Muscle of leg (tissue), 3 donors: ENCODE measurements at regions not wholly inside any gene's neighbourhood (a gene's known extent, or its start where the extent isn't known, plus 50 kb on each side); places are given as distances from the start of the nearest gene placed in this dataset.
"Not testable (repeated sequence)": the region's sequence is repeated elsewhere in the genome, so short reads cannot be mapped to it uniquely, and the experiment has no call there.

Experiments used
- DNase-seq: peaks from one replicate; pipeline ENCODE4 v3.0.0; 2013
- H3K27ac ChIP-seq: one replicate; pipeline ENCODE4 v1.5.1; 2013; ENCODE audit warnings: mild to moderate bottlenecking, low read length, control low read depth
- H3K27me3 ChIP-seq: one replicate; pipeline ENCODE4 v1.6.1; 2013; ENCODE audit warnings: low read length; ENCODE audit not compliant: control insufficient read depth, insufficient read depth
- H3K36me3 ChIP-seq: one replicate; pipeline ENCODE4 v1.6.1; 2013; ENCODE audit warnings: low read length; ENCODE audit not compliant: control insufficient read depth, insufficient read depth
- H3K4me1 ChIP-seq: one replicate; pipeline ENCODE4 v1.6.1; 2013; ENCODE audit warnings: low read length; ENCODE audit not compliant: control insufficient read depth, insufficient read depth
- H3K4me3 ChIP-seq: one replicate; pipeline ENCODE4 v1.5.1; 2013; ENCODE audit warnings: low read length, control low read depth
- H3K9me3 ChIP-seq: replicated peaks from 2 replicates; pipeline ENCODE4 v1.6.1; 2013; ENCODE audit warnings: low read depth, low read length; ENCODE audit not compliant: control insufficient read depth
- WGBS: methylation state at CpG from one replicate; pipeline ENCODE4 v1.1.5; 2013; ENCODE audit warnings: missing lambda C conversion rate; ENCODE audit not compliant: insufficient coverage; 5-methylcytosine and 5-hydroxymethylcytosine counted together

DNA sequence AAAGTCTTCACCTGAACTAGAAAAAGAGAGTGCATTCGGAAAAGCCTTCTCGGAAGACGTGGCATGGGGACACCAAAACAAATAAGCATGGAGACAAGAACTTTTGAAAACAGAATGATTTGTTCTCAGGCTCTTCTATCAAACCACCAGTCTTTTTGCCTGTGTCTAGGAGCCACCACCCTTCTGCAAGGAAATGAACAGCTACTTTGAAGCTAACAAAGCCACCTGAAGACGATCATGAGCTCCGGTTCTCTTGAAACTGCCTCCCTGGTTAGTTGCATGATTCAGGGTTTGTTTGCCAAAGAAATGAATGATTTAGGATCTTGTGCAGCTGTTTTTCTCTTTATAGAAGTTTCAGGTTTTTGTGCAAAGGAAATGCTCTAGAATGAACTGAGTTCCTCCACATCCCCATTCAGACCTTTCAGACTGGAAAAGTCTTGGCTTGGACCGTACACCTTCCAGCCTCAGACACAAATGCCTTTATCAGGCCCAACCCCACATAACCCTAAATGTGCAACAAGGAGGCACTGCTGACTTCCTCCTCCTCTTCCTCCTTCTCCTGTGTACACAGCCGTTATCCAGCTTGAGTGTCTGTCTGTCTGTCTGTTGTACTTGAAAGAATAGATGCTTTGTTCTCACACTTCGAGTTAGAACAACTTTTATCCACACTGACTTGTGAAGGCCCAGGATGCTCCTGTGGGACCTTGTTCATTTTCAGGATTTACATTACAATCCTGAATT, 334.8 kb upstream of the KLF3 start:
- Histone ChIP-seq H3K4me1 (peaks cover 17% of the 10 kb centered on the region), H3K27me3 (no peaks in the 10 kb centered on the region), H3K4me3 (no peak overlapping the region), H3K36me3 (no peaks in the 10 kb centered on the region), H3K9me3 (no peaks in the 10 kb centered on the region), H3K27ac (no peak overlapping the region)
- peak; percentile 69 for DNase-seq
- 0% methylated on average over 1 of the region's 8 CpGs for WGBS

DNA sequence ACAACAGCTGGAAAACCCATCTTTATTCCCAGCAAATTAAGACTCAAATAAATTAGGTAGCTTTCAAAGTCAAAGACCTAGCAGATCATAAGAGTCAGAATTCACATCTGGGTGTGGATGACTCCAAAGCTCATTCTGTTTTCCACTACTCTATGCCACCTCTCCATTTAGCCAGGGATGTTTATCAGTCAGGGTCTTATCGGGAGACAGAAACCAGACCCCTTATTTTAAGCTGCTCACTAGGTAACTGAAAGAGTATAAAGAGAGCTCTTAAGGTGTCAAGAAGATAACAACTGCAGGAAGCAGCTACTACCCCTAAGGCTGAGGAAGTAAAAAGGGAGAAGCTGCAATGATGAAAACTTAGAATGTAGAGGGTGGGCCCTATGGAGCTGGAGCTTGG, 333.7 kb upstream of the KLF3 start:
- no peak for DNase-seq
- Histone ChIP-seq H3K9me3 (no peaks in the 10 kb centered on the region), H3K36me3 (no peaks in the 10 kb centered on the region), H3K27ac (no peak overlapping the region), H3K4me1 (peaks cover 17% of the 10 kb centered on the region), H3K27me3 (no peaks in the 10 kb centered on the region), H3K4me3 (no peak overlapping the region)
- no CpG with 5 or more reads among the region's 1 CpG for WGBS

DNA sequence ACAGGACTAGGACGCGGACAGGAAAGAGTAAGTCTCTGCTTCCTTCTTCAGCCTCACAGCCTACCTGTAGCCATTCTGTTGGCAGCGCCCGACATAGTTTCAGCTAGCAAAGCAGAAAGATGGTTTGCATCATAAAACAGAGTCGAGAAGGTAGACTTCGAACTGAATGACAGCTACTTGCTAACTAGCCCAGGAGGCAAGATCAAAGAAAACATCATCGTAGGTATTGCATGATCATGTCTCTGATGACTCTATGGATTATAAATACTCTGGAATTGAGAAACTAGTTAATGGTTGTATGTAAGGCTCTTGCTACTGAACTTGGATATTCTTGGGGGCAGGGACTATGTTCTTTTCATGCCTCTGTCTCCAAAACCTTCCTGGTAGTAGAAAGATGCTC, 333.1 kb upstream of the KLF3 start:
- Histone ChIP-seq H3K36me3 (no peaks in the 10 kb centered on the region), H3K27ac (no peak overlapping the region), H3K27me3 (no peaks in the 10 kb centered on the region), H3K4me1 (peaks cover 17% of the 10 kb centered on the region), H3K9me3 (no peaks in the 10 kb centered on the region), H3K4me3 (no peak overlapping the region)
- WGBS: 69% methylated on average over 5 of the region's 7 CpGs
- DNase-seq: no peak

DNA sequence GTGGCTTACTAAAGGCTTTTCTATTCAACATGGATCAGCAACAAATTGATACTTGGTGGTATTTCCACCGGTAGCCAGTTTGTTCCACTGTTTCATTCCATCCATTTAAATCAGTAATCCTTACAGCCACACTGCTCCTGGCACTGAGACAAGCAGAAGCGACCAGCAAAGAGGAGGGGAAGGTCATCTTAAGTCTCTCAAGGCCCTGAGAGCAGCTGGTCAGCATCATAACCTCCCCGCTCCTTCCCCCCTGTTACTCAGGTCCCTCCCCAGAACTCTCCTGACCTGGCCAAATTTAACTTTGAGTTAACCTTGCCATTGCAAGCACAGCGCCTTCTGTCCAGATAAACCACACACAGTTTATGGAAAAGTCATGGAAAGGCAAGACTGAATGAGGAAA, 331.3 kb upstream of the KLF3 start:
- Histone ChIP-seq H3K9me3 (peaks cover 2% of the 10 kb centered on the region), H3K27me3 (no peaks in the 10 kb centered on the region), H3K36me3 (no peaks in the 10 kb centered on the region), H3K27ac (no peak overlapping the region), H3K4me1 (peaks cover 17% of the 10 kb centered on the region), H3K4me3 (no peak overlapping the region)
- DNase-seq: no peak
- WGBS: 0% methylated on average over 1 of the region's 4 CpGs

DNA sequence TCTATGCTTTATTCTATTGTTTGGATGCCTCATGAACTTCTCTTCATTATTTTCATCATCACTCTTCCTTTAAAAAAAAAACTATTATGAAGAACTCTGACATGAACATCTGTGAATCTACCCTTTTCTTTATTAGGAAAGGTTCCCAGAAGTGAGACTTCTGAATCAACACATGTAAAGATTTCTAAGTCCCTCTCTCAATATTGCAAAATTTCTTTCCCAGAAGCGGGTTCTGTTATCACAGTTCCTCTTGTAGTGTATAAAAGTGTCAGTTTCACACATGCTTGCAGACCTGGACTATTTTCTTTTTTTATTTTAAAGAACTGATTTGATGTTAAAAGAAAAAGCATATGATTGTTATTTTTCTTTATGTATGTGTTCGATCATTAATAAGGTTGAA, 330.8 kb upstream of the KLF3 start:
- Histone ChIP-seq H3K9me3 (peaks cover 6% of the 10 kb centered on the region), H3K27ac (no peak overlapping the region), H3K36me3 (no peaks in the 10 kb centered on the region), H3K4me3 (no peak overlapping the region), H3K4me1 (peaks cover 12% of the 10 kb centered on the region), H3K27me3 (no peaks in the 10 kb centered on the region)
- WGBS: no CpG with 5 or more reads among the region's 2 CpGs
- DNase-seq: peak; percentile 52

DNA sequence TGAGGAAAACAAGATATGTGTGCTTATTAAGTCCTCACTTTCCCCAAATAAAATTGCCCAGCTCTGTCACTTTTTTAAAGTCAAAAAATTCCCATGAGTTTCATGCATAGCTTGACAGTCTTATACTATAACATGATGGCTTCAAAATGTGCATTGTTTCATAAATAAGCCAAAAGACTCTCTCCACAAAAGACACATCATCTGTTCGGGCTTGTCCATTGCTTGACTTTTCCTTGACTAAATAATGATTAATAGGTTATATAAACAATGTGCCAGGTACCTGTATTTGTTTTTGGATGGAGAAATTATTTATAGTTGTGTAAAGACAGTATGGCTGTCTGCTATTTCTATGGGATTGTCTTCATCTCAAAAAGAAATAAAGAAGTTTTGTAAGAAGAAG, 329.2 kb upstream of the KLF3 start:
- peaks cover 2% of the 10 kb centered on the region for H3K4me1 ChIP-seq
- WGBS: no CpG with 5 or more reads among the region's 1 CpG
- H3K27ac ChIP-seq: no peak overlapping the region
- no peaks in the 10 kb centered on the region for H3K36me3 ChIP-seq
- H3K27me3 ChIP-seq: no peaks in the 10 kb centered on the region
- H3K4me3 ChIP-seq: no peak overlapping the region
- DNase-seq: no peak
- H3K9me3 ChIP-seq: peaks cover 11% of the 10 kb centered on the region

DNA sequence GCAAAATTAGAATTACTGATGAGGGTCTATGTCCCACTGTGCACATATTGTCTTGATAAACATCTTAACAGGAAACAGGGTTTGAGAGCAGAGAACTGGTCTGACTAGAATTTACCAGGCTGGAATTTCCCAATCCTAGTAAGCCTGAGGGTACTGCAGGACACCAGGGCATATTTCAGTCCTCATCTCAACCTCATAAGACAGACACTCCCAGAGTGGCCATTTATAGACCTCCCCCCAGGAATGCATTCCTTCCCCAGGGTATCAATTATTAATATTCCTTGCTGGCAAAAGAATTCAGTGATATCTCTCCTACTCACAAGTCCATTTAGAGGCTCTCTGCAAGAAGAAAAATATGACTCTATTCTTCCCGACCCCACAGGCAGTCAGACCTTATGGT, 325.1 kb upstream of the KLF3 start:
- not testable (repeated sequence) for H3K4me1 ChIP-seq, DNase-seq, H3K27ac ChIP-seq, H3K36me3 ChIP-seq, H3K4me3 ChIP-seq, H3K27me3 ChIP-seq
- H3K9me3 ChIP-seq: peaks cover 11% of the 10 kb centered on the region
- 100% methylated on average over 1 of the region's 1 CpG for WGBS

DNA sequence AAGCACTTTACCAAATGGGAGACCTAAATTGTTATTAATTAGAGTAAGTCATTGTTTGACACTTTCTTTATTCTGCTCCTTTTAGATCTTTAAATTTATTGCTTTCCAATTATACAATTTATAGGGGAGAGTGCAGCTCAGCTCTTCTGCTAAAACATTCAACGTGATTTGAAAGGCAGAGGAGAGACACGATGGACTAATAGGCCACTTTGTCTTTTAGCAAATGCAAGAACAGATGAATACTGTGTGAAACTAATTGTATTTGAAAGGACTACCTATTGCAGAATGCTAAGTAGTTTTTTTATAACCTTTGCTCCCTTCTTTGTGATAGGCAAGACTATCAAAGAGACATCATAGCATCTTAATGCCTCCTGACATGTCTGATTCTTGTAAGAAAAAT, 320.4 kb upstream of the KLF3 start:
- no peak for DNase-seq

DNA sequence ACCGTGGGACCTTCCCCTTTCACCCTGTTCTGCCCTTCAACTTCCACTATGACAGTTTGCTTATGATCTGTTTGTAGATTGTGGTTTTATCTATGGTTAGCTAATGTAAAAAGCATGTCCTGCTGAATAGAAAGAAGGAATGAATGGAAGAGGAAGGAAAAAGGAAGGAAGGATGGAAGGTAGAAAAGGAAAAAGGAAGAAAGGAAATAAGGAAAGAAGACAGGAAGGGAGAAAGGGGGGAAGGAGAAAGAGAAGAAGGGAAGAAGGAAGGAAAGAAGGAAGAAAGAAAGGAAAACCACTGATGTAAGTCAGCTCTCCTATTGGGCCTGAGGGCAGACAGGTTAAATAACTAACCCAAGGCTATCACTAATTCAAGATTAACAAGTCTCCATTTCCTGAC, 319.1 kb upstream of the KLF3 start:
- no CpG with 5 or more reads among the region's 1 CpG for WGBS
- Histone ChIP-seq H3K36me3 (no peaks in the 10 kb centered on the region), H3K4me1 (no peaks in the 10 kb centered on the region), H3K9me3 (peaks cover 9% of the 10 kb centered on the region), H3K27ac (no peak overlapping the region), H3K4me3 (no peak overlapping the region), H3K27me3 (no peaks in the 10 kb centered on the region)
- DNase-seq: no peak

More for the DNA sequence above, 320.4 kb upstream of the KLF3 start:
- no peaks in the 10 kb centered on the region for H3K27me3 ChIP-seq
- H3K27ac ChIP-seq: no peak overlapping the region
- H3K9me3 ChIP-seq: peaks cover 12% of the 10 kb centered on the region
- no CpG with 5 or more reads among the region's 2 CpGs for WGBS
- H3K4me3 ChIP-seq: no peak overlapping the region
- H3K36me3 ChIP-seq: no peaks in the 10 kb centered on the region
- H3K4me1 ChIP-seq: no peaks in the 10 kb centered on the region

DNA sequence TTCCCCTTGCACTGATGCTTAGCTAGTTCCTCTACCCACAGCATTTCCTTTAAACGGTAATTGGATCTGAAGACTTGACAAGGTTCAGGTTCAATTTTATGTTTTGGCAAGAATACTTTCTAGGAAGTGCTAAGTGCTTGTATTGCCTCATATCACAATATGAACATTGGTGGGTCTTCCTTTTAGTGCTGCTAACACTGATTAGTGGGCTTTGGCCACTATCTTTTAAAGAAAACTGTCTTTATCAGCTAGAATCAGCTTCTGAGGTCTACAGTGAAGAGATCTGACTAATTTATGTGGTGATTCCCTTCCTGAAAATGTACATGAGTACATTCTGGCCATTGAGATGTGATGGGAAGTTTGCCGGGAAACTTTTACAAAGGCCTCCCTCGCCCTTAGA, 316.7 kb upstream of the KLF3 start:
- DNase-seq: no peak
- no peaks in the 10 kb centered on the region for H3K27me3 ChIP-seq
- no peaks in the 10 kb centered on the region for H3K36me3 ChIP-seq
- H3K4me1 ChIP-seq: no peaks in the 10 kb centered on the region
- no peak overlapping the region for H3K4me3 ChIP-seq
- H3K27ac ChIP-seq: no peak overlapping the region
- 100% methylated on average over 2 of the region's 3 CpGs for WGBS
- H3K9me3 ChIP-seq: peaks cover 9% of the 10 kb centered on the region

DNA sequence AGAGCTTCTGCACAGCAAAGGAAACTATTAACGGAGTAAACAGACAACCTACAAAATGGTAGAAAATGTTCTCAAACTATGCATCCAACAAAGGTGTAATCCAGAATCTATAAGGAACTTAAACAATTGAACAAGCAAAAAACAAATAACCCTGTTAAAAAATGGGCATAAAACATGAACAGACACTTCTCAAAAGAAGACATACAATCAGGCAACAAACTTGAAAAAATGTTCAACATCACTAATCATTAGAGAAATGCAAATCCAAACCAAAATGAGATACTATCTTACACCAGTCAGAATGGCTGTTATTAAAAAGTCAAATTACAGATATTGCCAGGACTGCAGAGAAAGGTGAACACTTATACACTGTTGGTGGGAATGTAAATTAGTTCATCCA, 309.6 kb upstream of the KLF3 start:
- no peak overlapping the region for H3K4me3 ChIP-seq
- H3K36me3 ChIP-seq: no peaks in the 10 kb centered on the region
- WGBS: no CpG with 5 or more reads among the region's 1 CpG

More for the DNA sequence above, 309.6 kb upstream of the KLF3 start:
- no peak overlapping the region for H3K27ac ChIP-seq
- peaks cover 4% of the 10 kb centered on the region for H3K9me3 ChIP-seq
- H3K27me3 ChIP-seq: no peaks in the 10 kb centered on the region
- H3K4me1 ChIP-seq: no peaks in the 10 kb centered on the region
- DNase-seq: no peak
